Uterus (tissue), 3 donors: ENCODE measurements at regions not wholly inside any gene's neighbourhood (a gene's known extent, or its start where the extent isn't known, plus 50 kb on each side); places are given as distances from the start of the nearest gene placed in this dataset.

Experiments
- DNase-seq, 2 donors: peaks; one replicate each; pipeline ENCODE4 v3.0.0-alpha.2; 2019 to 2020
- H3K27ac ChIP-seq, 2 donors: fragments of 200-600 bp; sonication (generic); 1 replicate in 1 of 2; 2 replicates in 1 of 2; pipeline ENCODE4 v1.5.1; 2016 to 2018
- H3K27me3 ChIP-seq, 2 donors: fragments of 200-600 bp; sonication (generic); one replicate each; pipeline ENCODE4 v1.5.1; 2018 to 2019; ENCODE audit warnings: control low read depth in 1 of 2
- H3K36me3 ChIP-seq, 2 donors: fragments of 200-600 bp; sonication (generic); one replicate each; pipeline ENCODE4 v1.5.1; 2019; ENCODE audit warnings: control low read depth in 1 of 2
- H3K4me1 ChIP-seq, 2 donors: fragments of 200-600 bp; sonication (generic); one replicate each; pipeline ENCODE4 v1.5.1; 2018 to 2019; ENCODE audit warnings: control low read depth in 1 of 2
- H3K4me3 ChIP-seq, 2 donors: fragments of 200-600 bp; sonication (generic); 1 replicate in 1 of 2; 2 replicates in 1 of 2; pipeline ENCODE4 v1.5.1; 2018 to 2019; ENCODE audit warnings: mild to moderate bottlenecking in 1 of 2
- H3K9me3 ChIP-seq, 2 donors: fragments of 200-600 bp; sonication (generic); one replicate each; pipeline ENCODE4 v1.5.1; 2019; ENCODE audit warnings: control low read depth in 1 of 2
- CTCF ChIP-seq, 4 experiments: fragments of 200-600 bp in 2 of 4; fragments of 450-650 bp in 2 of 4; sonication (generic) in 2 of 4; IDR thresholded peaks; one replicate each; pipeline ENCODE4 v1.5.1; 2016 to 2019; ENCODE audit warnings: antibody characterized with exemption in 4 of 4, mild to moderate bottlenecking in 2 of 4, moderate library complexity in 1 of 4
- POLR2A ChIP-seq, 2 donors: fragments of 450-650 bp; IDR thresholded peaks; one replicate each; pipeline ENCODE4 v1.6.1; 2016; ENCODE audit warnings: antibody characterized with exemption in 2 of 2, mild to moderate bottlenecking in 1 of 2, moderate library complexity in 1 of 2
- intact Hi-C: fragments of 100-400 bp; cut with DNase I; formaldehyde crosslinking; loops from one replicate; pipeline ENCODE4 v1.15.1; 2023; ENCODE audit warnings: low total_unique reads
- donor health status: DM: yes; HTN: yes; CAD: no.

DNA sequence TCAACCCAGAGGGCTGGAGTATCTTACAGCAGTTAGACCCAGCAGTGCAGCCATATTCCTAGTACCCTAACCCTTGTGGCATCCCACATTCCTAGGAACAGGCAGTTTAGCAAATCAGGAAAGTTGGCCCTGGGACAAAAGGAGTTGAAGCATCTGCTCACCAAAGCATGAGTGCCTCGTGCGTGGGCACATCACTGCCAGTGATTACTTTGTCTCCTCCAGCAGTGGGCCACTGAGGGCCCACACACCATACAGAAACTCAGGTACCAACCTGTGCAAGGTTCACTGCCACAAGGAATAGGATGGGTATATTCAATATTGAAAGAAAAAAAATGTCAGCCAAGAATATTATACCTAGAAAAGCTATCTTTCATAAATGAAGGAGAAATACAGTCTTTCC, 227.5 kb upstream of the CNTN5 start:
- no peak for DNase-seq
- Histone ChIP-seq H3K4me1 (no peaks in the 10 kb centered on the region), H3K27ac (no peak overlapping the region), H3K4me3 (no peak overlapping the region), H3K27me3 (no peaks in the 10 kb centered on the region), H3K36me3 (no peaks in the 10 kb centered on the region), H3K9me3 (no peaks in the 10 kb centered on the region)
- intact Hi-C loops: no loop called here
- no peak for TF ChIP-seq POLR2A (IDR thresholded peaks at IDR 0.05)

DNA sequence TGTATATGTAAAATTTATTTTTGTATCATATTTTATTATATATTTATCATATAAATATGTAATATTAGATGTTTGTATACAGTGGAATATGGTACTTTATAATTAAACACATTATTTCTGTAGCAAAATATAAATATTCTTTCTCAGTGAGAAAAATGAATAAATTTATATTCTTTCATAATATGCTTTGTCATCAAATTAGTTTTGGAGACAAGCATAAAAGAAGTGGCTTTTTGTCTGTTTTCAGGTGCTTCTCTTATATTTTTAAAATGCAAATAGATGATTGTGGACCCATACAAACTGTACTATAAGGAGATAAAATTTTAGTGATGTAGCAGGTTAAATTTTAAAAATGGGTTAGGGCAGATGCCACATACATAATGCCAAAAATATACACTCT, 222.4 kb upstream of the CNTN5 start:
- intact Hi-C loops: no loop called here

GRCh38 chr11:98800696-98801095, 220.1 kb upstream of the CNTN5 start:
- intact Hi-C loops: no loop called here
- no peak for DNase-seq
- no peak for TF ChIP-seq POLR2A (IDR thresholded peaks at IDR 0.05)
- no peak for TF ChIP-seq CTCF (IDR thresholded peaks at IDR 0.05)
- H3K9me3 ChIP-seq: no peaks in the 10 kb centered on the region
- no peak overlapping the region for H3K27ac ChIP-seq
- H3K4me1 ChIP-seq: no peaks in the 10 kb centered on the region
- H3K27me3 ChIP-seq: no peaks in the 10 kb centered on the region
- no peaks in the 10 kb centered on the region for H3K36me3 ChIP-seq
- no peak overlapping the region for H3K4me3 ChIP-seq

More for the DNA sequence above, 222.4 kb upstream of the CNTN5 start:
- no peaks in the 10 kb centered on the region for H3K27me3 ChIP-seq
- no peaks in the 10 kb centered on the region for H3K4me1 ChIP-seq
- no peak overlapping the region for H3K27ac ChIP-seq
- H3K36me3 ChIP-seq: no peaks in the 10 kb centered on the region
- no peak for DNase-seq
- no peaks in the 10 kb centered on the region for H3K9me3 ChIP-seq
- TF ChIP-seq POLR2A (IDR thresholded peaks at IDR 0.05): no peak
- TF ChIP-seq CTCF (IDR thresholded peaks at IDR 0.05): no peak
- no peak overlapping the region for H3K4me3 ChIP-seq

GRCh38 chr11:98828986-98829708, 191.6 kb upstream of the CNTN5 start:
- H3K27ac ChIP-seq: no peak overlapping the region
- H3K27me3 ChIP-seq: no peaks in the 10 kb centered on the region
- no peaks in the 10 kb centered on the region for H3K36me3 ChIP-seq
- intact Hi-C loops: no loop called here
- no peak for TF ChIP-seq CTCF (IDR thresholded peaks at IDR 0.05)
- no peaks in the 10 kb centered on the region for H3K9me3 ChIP-seq
- no peak overlapping the region for H3K4me3 ChIP-seq
- no peaks in the 10 kb centered on the region for H3K4me1 ChIP-seq
- no peak for DNase-seq

- Histone ChIP-seq H3K27me3 (no peaks in the 10 kb centered on the region), H3K4me1 (no peaks in the 10 kb centered on the region), H3K27ac (no peak overlapping the region), H3K36me3 (no peaks in the 10 kb centered on the region), H3K9me3 (no peaks in the 10 kb centered on the region), H3K4me3 (no peak overlapping the region)
- intact Hi-C loops: no loop called here
- TF ChIP-seq POLR2A (IDR thresholded peaks at IDR 0.05): no peak
- TF ChIP-seq CTCF (IDR thresholded peaks at IDR 0.05): no peak
- DNase-seq: no peak
Measured at GRCh38 chr11:98829971-98830370, 190.8 kb upstream of the CNTN5 start.

DNA sequence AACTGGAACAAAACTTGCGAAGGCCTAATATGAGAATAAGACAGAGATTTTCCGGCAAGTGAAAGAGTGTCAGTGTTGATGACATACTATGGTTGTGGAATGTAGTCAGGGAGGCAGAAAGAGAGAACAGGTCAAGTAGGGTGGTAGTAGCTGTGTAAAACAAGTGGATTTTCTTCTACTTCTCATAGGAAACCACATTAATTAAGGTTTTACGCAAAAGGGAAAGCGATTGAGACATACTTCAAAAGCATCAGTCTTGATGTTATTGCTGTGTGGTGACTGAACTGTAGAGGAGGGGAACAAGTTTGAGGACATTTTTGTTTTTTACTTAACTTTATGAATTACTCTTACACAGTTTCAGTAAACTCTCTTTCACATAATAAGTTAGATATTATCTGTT, 186.0 kb upstream of the CNTN5 start:
- intact Hi-C loops: no loop called here
- TF ChIP-seq CTCF (IDR thresholded peaks at IDR 0.05) (no peak), POLR2A (IDR thresholded peaks at IDR 0.05) (no peak)
- Histone ChIP-seq H3K4me1 (no peaks in the 10 kb centered on the region), H3K36me3 (no peaks in the 10 kb centered on the region), H3K27ac (no peak overlapping the region), H3K9me3 (no peaks in the 10 kb centered on the region), H3K4me3 (no peak overlapping the region), H3K27me3 (no peaks in the 10 kb centered on the region)
- DNase-seq: no peak
